ENCODE measurements at regions not wholly inside any gene's neighbourhood (a gene's known extent, or its start where the extent isn't known, plus 50 kb on each side); places are given as distances from the start of the nearest gene placed in this dataset.

- TF ChIP-seq ZNF350 (tag by site-specific recombination; IDR thresholded peaks at IDR 0.05): no peak
- TF ChIP-seq ZNF146 (tag by site-specific recombination; IDR thresholded peaks at IDR 0.05): no peak
- TF ChIP-seq ZNF624 (tag by site-specific recombination; IDR thresholded peaks at IDR 0.05): no peak
- no peak for TF ChIP-seq ZFP41 (tag by site-specific recombination; IDR thresholded peaks at IDR 0.05; ENCODE audit: borderline replicate concordance)
- TF ChIP-seq ZBTB49 (tag by site-specific recombination; IDR thresholded peaks at IDR 0.05; ENCODE audit: low read depth): no peak
- TF ChIP-seq ZNF707 (tag by site-specific recombination; IDR thresholded peaks at IDR 0.05): no peak
- TF ChIP-seq GLI2 (tag by site-specific recombination; IDR thresholded peaks at IDR 0.05; ENCODE audit: borderline replicate concordance, low read depth): no peak
- no peak for TF ChIP-seq ZNF362 (tag by site-specific recombination; IDR thresholded peaks at IDR 0.05)
- TF ChIP-seq ZBTB11 (tag by site-specific recombination; conservative IDR thresholded peaks at IDR 0.05; ENCODE audit: low read depth): no peak
- no peak for TF ChIP-seq ZNF133 (tag by site-specific recombination; IDR thresholded peaks at IDR 0.05)
- no peak for TF ChIP-seq ZNF792 (tag by site-specific recombination; IDR thresholded peaks at IDR 0.05)
- TF ChIP-seq YY1 (tag by site-specific recombination; IDR thresholded peaks at IDR 0.05): no peak
- TF ChIP-seq ZNF518A (tag by site-specific recombination; conservative IDR thresholded peaks at IDR 0.05; ENCODE audit: low read depth): 0 out of 2 replicates have a peak, but pooled peaks have one; percentile 14
- TF ChIP-seq BCL6B (tag by site-specific recombination; IDR thresholded peaks at IDR 0.05): no peak
- no peak for TF ChIP-seq TCF7L2 (IDR thresholded peaks at IDR 0.05; ENCODE audit: borderline replicate concordance, low read depth, low read length)
- TF ChIP-seq ZBTB8A (tag by site-specific recombination; IDR thresholded peaks at IDR 0.05): peak; percentile 49; the same call in 1 of the 2 replicates
Observed at GRCh38 chr6:14601490-14601889, 483.9 kb downstream of the CD83 start (continued).
